Type B pancreatic cell (in vitro differentiated cells): ENCODE measurements at regions not wholly inside any gene's neighbourhood (a gene's known extent, or its start where the extent isn't known, plus 50 kb on each side); places are given as distances from the start of the nearest gene placed in this dataset.
A peak's percentile ranks its signal among the peaks of the same experiment; 100 is the strongest.

ENCODE experiments used
- DNase-seq: peaks from one replicate; pipeline ENCODE4 v3.0.0; 2021; ENCODE audit warnings: mixed read lengths; ENCODE audit not compliant: unreplicated experiment; ENCODE audit errors: extremely low spot score
- H3K27ac Mint-ChIP-seq: 2 replicates; pipeline ENCODE4 v1.8.0; 2021; ENCODE audit warnings: mild to moderate bottlenecking, mixed read lengths
- H3K27me3 Mint-ChIP-seq: 2 replicates; pipeline ENCODE4 v1.8.0; 2021; ENCODE audit warnings: mixed read lengths
- H3K36me3 Mint-ChIP-seq: 2 replicates; pipeline ENCODE4 v1.8.0; 2021; ENCODE audit warnings: mixed read lengths
- H3K4me1 Mint-ChIP-seq: one replicate; pipeline ENCODE4 v1.8.0; 2021; ENCODE audit warnings: mixed read lengths; ENCODE audit not compliant: unreplicated experiment
- H3K4me3 Mint-ChIP-seq: 2 replicates; pipeline ENCODE4 v1.8.0; 2021; ENCODE audit warnings: mild to moderate bottlenecking, mixed read lengths
- H3K9me3 Mint-ChIP-seq: 2 replicates; pipeline ENCODE4 v1.8.0; 2021; ENCODE audit warnings: mixed read lengths
- TF ChIP-seq, protein P1 (sequence below): fragments of 200-600 bp; sonication (generic); conservative IDR thresholded peaks from 2 replicates; pipeline ENCODE4 v1.5.0; 2021; ENCODE audit warnings: antibody characterized with exemption, mild to moderate bottlenecking

DNA sequence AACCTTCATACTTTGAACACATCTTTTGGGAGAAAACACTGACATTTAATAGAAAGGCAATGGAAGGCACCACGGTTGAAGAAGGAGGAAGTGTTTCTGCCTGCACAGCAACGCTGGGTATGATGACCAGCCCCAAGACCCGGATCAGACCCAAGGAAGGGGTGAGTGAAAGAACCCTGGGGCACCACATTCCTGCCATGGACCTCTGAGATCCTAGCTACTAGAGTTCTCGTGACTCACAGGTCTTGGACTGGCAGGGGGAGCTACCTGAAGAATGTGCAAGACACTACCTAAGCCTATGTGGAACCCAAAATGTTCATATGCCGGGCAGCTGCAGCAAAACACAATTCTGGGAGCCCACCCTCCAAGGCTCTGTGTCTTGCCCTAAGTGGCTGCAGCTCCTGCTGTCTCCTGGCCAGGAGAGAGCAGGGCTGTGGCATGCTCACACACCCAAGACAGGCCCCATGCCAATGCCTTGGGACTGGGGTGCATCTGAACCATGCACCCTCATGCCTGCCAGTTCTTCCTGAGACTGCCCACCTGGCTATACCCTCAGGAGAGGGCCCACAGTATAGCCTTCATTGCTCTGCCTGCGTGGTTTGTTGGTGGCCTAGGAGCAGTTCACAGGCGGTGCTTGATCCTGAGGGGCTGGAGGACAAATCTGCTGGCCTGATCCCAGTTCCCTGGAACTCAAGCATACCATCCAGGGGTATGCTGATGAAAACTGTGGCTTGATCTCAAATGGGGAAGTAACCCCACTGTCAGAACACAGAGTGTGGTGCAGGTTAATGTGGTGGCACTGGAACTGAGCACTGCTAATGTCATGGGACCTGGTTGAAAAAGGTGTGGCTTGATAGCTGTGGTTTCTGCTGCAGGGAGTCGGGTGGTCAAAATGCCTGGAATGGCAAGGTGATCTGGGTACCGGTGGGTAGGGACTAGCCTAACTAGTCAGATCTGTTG is 353.3 kb upstream of the ARHGEF26 start:
- no peaks in the 10 kb centered on the region for H3K36me3 Mint-ChIP-seq
- no peaks in the 10 kb centered on the region for H3K27me3 Mint-ChIP-seq
- H3K27ac Mint-ChIP-seq: no peak overlapping the region
- H3K4me1 Mint-ChIP-seq: no peaks in the 10 kb centered on the region
- peaks cover 4% of the 10 kb centered on the region for H3K9me3 Mint-ChIP-seq
- DNase-seq: no peak
- TF ChIP-seq, protein P1, sequence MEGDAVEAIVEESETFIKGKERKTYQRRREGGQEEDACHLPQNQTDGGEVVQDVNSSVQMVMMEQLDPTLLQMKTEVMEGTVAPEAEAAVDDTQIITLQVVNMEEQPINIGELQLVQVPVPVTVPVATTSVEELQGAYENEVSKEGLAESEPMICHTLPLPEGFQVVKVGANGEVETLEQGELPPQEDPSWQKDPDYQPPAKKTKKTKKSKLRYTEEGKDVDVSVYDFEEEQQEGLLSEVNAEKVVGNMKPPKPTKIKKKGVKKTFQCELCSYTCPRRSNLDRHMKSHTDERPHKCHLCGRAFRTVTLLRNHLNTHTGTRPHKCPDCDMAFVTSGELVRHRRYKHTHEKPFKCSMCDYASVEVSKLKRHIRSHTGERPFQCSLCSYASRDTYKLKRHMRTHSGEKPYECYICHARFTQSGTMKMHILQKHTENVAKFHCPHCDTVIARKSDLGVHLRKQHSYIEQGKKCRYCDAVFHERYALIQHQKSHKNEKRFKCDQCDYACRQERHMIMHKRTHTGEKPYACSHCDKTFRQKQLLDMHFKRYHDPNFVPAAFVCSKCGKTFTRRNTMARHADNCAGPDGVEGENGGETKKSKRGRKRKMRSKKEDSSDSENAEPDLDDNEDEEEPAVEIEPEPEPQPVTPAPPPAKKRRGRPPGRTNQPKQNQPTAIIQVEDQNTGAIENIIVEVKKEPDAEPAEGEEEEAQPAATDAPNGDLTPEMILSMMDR: no peak
- no peak overlapping the region for H3K4me3 Mint-ChIP-seq

DNA sequence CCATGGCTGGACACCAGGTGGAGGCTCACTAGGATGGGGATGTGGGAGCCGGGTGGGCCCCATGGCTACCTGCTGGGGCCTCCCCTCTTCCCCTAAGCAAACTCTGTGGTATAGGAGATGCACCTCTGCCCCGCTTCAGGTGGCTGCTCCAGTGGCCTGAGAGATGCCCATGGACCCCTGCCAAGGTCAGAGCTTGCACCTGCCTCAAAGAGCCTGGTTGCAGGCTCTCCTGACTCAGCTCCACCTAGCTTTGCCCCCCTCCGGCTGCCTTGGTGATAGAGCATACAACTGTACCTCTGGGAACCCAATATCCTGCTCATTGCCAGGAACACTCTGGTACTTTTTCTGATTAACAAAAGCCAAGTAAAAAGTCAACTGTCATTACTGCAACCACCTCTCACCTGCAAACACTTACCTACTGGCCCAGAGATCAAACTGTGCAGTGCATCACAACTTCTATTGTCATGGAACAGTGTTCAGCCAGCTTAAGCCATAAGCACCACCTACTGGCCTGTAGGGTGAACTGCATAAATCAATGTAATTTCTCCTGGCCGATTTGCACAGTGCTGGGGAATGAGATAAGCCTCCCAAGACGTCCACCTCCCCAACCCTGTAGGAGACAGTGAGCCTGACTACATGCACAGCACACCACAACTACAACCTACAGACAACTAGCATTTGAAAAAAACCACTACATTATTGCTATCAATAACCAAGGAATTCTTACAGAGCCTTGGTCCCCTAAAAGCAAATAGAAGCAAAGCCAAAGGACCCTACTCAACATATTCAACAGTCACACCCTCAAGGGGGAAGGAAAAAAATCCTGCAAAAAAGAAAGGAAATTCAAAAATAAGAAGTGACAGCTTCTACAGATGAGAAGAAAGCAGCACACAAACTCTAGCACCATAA is 352.4 kb upstream of the ARHGEF26 start:
- H3K27ac Mint-ChIP-seq: no peak overlapping the region
- no peak overlapping the region for H3K4me3 Mint-ChIP-seq
- H3K27me3 Mint-ChIP-seq: no peaks in the 10 kb centered on the region
- H3K4me1 Mint-ChIP-seq: no peaks in the 10 kb centered on the region
- H3K36me3 Mint-ChIP-seq: no peaks in the 10 kb centered on the region
- H3K9me3 Mint-ChIP-seq: peaks cover 4% of the 10 kb centered on the region
- no peak for DNase-seq
- TF ChIP-seq, protein P1: peak; percentile 82

DNA sequence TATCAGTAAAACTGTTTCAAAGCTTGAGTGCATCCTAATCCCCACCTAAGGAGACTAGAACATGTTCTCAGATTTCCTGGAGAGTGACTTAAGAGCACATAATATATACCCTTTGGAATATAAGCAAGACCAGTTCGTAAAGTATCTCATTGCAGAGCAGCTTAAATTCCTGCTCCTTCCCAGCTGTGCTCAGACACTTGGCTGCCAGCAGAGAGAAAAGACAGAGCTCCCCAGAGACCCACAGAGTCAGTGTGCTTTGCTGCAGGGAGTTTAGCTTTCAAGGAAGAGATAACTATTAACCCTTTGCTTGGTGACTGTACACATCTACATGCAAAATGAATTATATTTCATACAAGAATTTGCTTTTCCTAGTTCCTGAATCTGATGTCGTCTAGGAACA is 338.1 kb upstream of the ARHGEF26 start:
- no peaks in the 10 kb centered on the region for H3K9me3 Mint-ChIP-seq
- DNase-seq: no peak
- H3K27me3 Mint-ChIP-seq: no peaks in the 10 kb centered on the region
- no peak overlapping the region for H3K27ac Mint-ChIP-seq
- no peaks in the 10 kb centered on the region for H3K36me3 Mint-ChIP-seq
- peaks cover 17% of the 10 kb centered on the region for H3K4me1 Mint-ChIP-seq
- TF ChIP-seq, protein P1: no peak
- H3K4me3 Mint-ChIP-seq: no peak overlapping the region

DNA sequence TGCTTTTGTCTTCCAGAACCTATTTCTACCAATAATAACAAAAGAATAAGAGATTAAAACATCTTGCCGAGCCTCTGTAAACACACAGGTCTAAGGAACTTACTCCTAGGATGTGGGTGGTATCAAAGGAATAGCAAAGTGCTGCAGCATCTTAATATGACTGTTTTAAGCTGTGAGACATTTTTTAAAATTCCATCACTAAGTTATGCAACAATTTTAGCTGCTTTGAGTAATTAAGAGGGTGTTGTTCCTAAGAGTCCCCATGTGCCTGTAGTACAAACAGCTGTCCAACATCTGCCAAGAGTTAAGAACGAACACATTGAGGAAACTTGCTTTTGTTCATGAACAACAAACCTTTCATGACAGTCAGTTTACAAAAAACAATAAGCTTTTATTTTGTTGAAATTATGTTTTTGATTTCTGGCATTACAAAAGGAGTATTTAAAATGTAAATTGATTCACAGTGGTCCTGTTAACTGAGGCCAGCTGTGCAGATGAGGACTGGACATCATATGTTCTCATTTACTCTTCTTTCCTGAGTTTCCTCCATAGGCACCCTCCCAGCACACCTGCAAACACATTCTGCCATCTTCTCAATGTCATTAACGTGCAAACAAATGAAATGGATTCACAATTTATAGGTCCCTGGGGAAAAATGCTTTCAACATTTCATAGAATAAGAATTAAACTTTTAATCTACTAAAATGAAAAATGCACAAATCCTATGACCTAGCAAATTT is 337.3 kb upstream of the ARHGEF26 start:
- TF ChIP-seq, protein P1: no peak
- no peak overlapping the region for H3K27ac Mint-ChIP-seq
- H3K4me1 Mint-ChIP-seq: peaks cover 17% of the 10 kb centered on the region
- H3K36me3 Mint-ChIP-seq: no peaks in the 10 kb centered on the region
- H3K4me3 Mint-ChIP-seq: no peak overlapping the region
- H3K27me3 Mint-ChIP-seq: no peaks in the 10 kb centered on the region
- DNase-seq: no peak
- no peaks in the 10 kb centered on the region for H3K9me3 Mint-ChIP-seq

DNA sequence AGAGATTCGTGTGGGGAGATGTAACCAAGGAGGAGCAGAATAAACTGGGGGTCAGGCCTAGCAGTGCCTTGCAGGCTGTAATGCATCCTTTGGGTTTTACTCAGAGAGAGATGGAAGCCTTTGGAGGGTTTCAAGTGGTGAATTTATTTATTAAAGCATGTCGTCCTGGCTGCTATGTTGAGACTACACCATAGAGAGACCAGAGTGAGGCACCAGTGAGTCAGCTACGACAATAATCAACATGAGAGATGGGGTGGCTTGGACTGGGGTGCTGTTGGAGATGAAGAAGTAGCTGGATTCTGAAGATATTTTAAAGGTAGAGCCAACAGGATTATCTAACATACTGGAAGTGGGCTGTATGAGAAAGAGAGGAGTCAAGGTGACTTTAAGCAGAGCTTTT is 335.3 kb upstream of the ARHGEF26 start:
- no peaks in the 10 kb centered on the region for H3K27me3 Mint-ChIP-seq
- no peaks in the 10 kb centered on the region for H3K9me3 Mint-ChIP-seq
- H3K4me1 Mint-ChIP-seq: peaks cover 17% of the 10 kb centered on the region
- no peak overlapping the region for H3K4me3 Mint-ChIP-seq
- TF ChIP-seq, protein P1: no peak
- peak overlapping the region; percentile 5 for H3K27ac Mint-ChIP-seq
- DNase-seq: no peak
- H3K36me3 Mint-ChIP-seq: no peaks in the 10 kb centered on the region
